GM23338 (cell line): ENCODE measurements at regions not wholly inside any gene's neighbourhood (a gene's known extent, or its start where the extent isn't known, plus 50 kb on each side); places are given as distances from the start of the nearest gene placed in this dataset.

ENCODE experiments used
- CREB1 ChIP-seq: fragments of 250-450 bp; sonication (Bioruptor Pico); IDR thresholded peaks from 2 replicates; pipeline ENCODE4 v1.5.0; 2020; ENCODE audit warnings: low read depth, mild to moderate bottlenecking, moderate library complexity
- CTCF ChIP-seq, 2 experiments: fragments of 200-600 bp in 1 of 2; sonication (generic) in 1 of 2; conservative IDR thresholded peaks; 2 replicates each; pipeline versions ENCODE4 v1.5.1 to v1.6.1; 2016 to 2017; ENCODE audit warnings: antibody characterized with exemption in 2 of 2, low read depth in 2 of 2, mild to moderate bottlenecking in 2 of 2, moderate library complexity in 1 of 2
- EZH2 ChIP-seq: fragments of 200-600 bp; sonication (generic); IDR thresholded peaks from one replicate; pipeline ENCODE4 v1.8.0; 2017; ENCODE audit warnings: antibody characterized with exemption, mild to moderate bottlenecking, low read depth; ENCODE audit not compliant: unreplicated experiment
- EZH2phosphoT487 ChIP-seq: fragments of 200-600 bp; sonication (generic); IDR thresholded peaks from one replicate; pipeline ENCODE4 v1.8.1; 2018; ENCODE audit warnings: antibody characterized with exemption; ENCODE audit not compliant: unreplicated experiment
- JUNB ChIP-seq: IDR thresholded peaks from one replicate; pipeline ENCODE4 v1.6.1; 2016; ENCODE audit warnings: antibody characterized with exemption; ENCODE audit not compliant: unreplicated experiment
- POLR2AphosphoS5 ChIP-seq: IDR thresholded peaks from 2 replicates; pipeline ENCODE4 v1.6.1; 2016; ENCODE audit warnings: antibody characterized with exemption, low read depth
- REST ChIP-seq: IDR thresholded peaks from one replicate; pipeline ENCODE4 v1.6.1; 2018; ENCODE audit warnings: antibody characterized with exemption; ENCODE audit not compliant: unreplicated experiment
- STAT1 ChIP-seq: IDR thresholded peaks from one replicate; pipeline ENCODE4 v1.6.1; 2016; ENCODE audit warnings: antibody characterized with exemption; ENCODE audit not compliant: unreplicated experiment

- TF ChIP-seq CTCF (conservative IDR thresholded peaks at IDR 0.05; ENCODE audit: low read depth in 2 of 2): no peak
- TF ChIP-seq EZH2: no peak
- TF ChIP-seq EZH2phosphoT487: no peak
- TF ChIP-seq POLR2AphosphoS5: no peak
- TF ChIP-seq JUNB: no peak
- no peak for TF ChIP-seq CREB1 (CRISPR knock-in tag)
- no peak for TF ChIP-seq STAT1
- TF ChIP-seq REST: no peak
These were observed 92.2 kb upstream of the SFSWAP start for GRCh38 chr12:131618701-131619100.
